Aorta (tissue), 5 donors: ENCODE measurements at regions not wholly inside any gene's neighbourhood (a gene's known extent, or its start where the extent isn't known, plus 50 kb on each side); places are given as distances from the start of the nearest gene placed in this dataset.
A peak's percentile ranks its signal among the peaks of the same experiment; 100 is the strongest.

Experiments
- ATAC-seq: fragments of 200-7000 bp; cut with Tn5 transposase; one replicate; pipeline ENCODE4 v1.9.1; 2022; ENCODE audit warnings: moderate library complexity; ENCODE audit not compliant: low FRiP score
- DNase-seq, 2 donors: peaks; one replicate each; pipeline ENCODE4 v3.0.0-alpha.2; 2020
- H3K27ac ChIP-seq, 2 donors: one replicate each; pipeline ENCODE4 v1.5.1; 2013; ENCODE audit warnings: low read length in 2 of 2, mild to moderate bottlenecking in 2 of 2, moderate library complexity in 2 of 2, control low read depth in 1 of 2, inconsistent platforms in 1 of 2, low read depth in 1 of 2
- H3K27me3 ChIP-seq, 2 donors: one replicate each; pipeline ENCODE4 v1.6.1; 2013; ENCODE audit warnings: control low read depth in 1 of 2, low read length in 1 of 2, mild to moderate bottlenecking in 1 of 2, moderate library complexity in 1 of 2; ENCODE audit not compliant: insufficient read depth in 2 of 2, control insufficient read depth in 1 of 2
- H3K36me3 ChIP-seq, 2 donors: one replicate each; pipeline ENCODE4 v1.6.1; 2013; ENCODE audit warnings: control low read depth in 1 of 2, low read length in 1 of 2, mild to moderate bottlenecking in 1 of 2; ENCODE audit not compliant: insufficient read depth in 2 of 2, control insufficient read depth in 1 of 2
- H3K4me1 ChIP-seq, 2 donors: one replicate each; pipeline ENCODE4 v1.6.1; 2013; ENCODE audit warnings: low read length in 2 of 2, control low read depth in 1 of 2, mild to moderate bottlenecking in 1 of 2, moderate library complexity in 1 of 2; ENCODE audit not compliant: insufficient read depth in 2 of 2, control insufficient read depth in 1 of 2
- H3K4me3 ChIP-seq, 2 donors: one replicate each; pipeline ENCODE4 v1.5.1; 2013; ENCODE audit warnings: low read length in 2 of 2, control low read depth in 1 of 2, mild to moderate bottlenecking in 1 of 2
- H3K9me3 ChIP-seq: one replicate; pipeline ENCODE4 v1.6.1; 2013; ENCODE audit warnings: mild to moderate bottlenecking, low read length; ENCODE audit not compliant: control insufficient read depth
- WGBS, 2 donors: extraction: QIAGEN DNeasy Blood & Tissue Kit; methylation state at CpG; one replicate each; pipeline ENCODE4 v1.1.7; 2013; 5-methylcytosine and 5-hydroxymethylcytosine counted together
- intact Hi-C, 2 donors: fragments of 100-400 bp; cut with DNase I; formaldehyde crosslinking; loops; one replicate each; pipeline versions ENCODE4 v1.14.2 to v1.15.0; 2022
- donor health status: healthy with polysubstance abuse.
- donor health status: Bipolar disorder and iron deficiency.
- donor health status: DM: no; HTN: no; CAD: no.
- donor health status: DM: no; HTN: no; CAD: no.
- donor health status: DM: yes; HTN: yes; CAD: no.

GRCh38 chr6:43947860-43948259 lies 177.8 kb downstream of the VEGFA start:
- 87 to 94% methylated on average over 3 of the region's 3 CpGs for WGBS, 2 donors
- H3K9me3 ChIP-seq: peaks cover 5% of the 10 kb centered on the region
- intact Hi-C loops: no loop called here
- no peaks in the 10 kb centered on the region for H3K4me1 ChIP-seq
- ATAC-seq: no peak
- no peaks in the 10 kb centered on the region for H3K27me3 ChIP-seq
- no peak for DNase-seq
- no peak overlapping the region for H3K27ac ChIP-seq
- no peak overlapping the region for H3K4me3 ChIP-seq
- H3K36me3 ChIP-seq: no peaks in the 10 kb centered on the region

GRCh38 chr6:43946641-43947363 lies 176.8 kb downstream of the VEGFA start:
- intact Hi-C loops: no loop called here
- H3K9me3 ChIP-seq: peaks cover 5% of the 10 kb centered on the region
- H3K27me3 ChIP-seq: no peaks in the 10 kb centered on the region
- H3K4me1 ChIP-seq: no peaks in the 10 kb centered on the region
- no peak overlapping the region for H3K27ac ChIP-seq
- ATAC-seq: no peak
- H3K4me3 ChIP-seq: no peak overlapping the region
- 91 to 95% methylated on average over 4 of the region's 4 CpGs for WGBS, 2 donors
- DNase-seq: no peak
- no peaks in the 10 kb centered on the region for H3K36me3 ChIP-seq

- Histone ChIP-seq H3K27ac (no peak overlapping the region), H3K4me3 (no peak overlapping the region), H3K27me3 (no peaks in the 10 kb centered on the region), H3K36me3 (no peaks in the 10 kb centered on the region), H3K9me3 (peaks cover 5% of the 10 kb centered on the region), H3K4me1 (no peaks in the 10 kb centered on the region)
- no peak for DNase-seq
- intact Hi-C loops: no loop called here
- 87 to 88% methylated on average over 2 of the region's 2 CpGs for WGBS, 2 donors
- ATAC-seq: no peak
Measured at GRCh38 chr6:43945768-43946080, 175.7 kb downstream of the VEGFA start.

- Histone ChIP-seq H3K27ac (no peak overlapping the region), H3K27me3 (no peaks in the 10 kb centered on the region), H3K4me3 (no peak overlapping the region), H3K4me1 (no peaks in the 10 kb centered on the region), H3K9me3 (peaks cover 5% of the 10 kb centered on the region), H3K36me3 (no peaks in the 10 kb centered on the region)
- no peak for DNase-seq
- 70 to 79% methylated on average over 2 of the region's 2 CpGs for WGBS, 2 donors
- ATAC-seq: no peak
- intact Hi-C loops: no loop called here
Measured at GRCh38 chr6:43944908-43945767, 175.1 kb downstream of the VEGFA start.

- peak in 1 of 2 donors; percentile 44 for DNase-seq
- Histone ChIP-seq H3K4me3 (no peak overlapping the region), H3K27me3 (no peaks in the 10 kb centered on the region), H3K36me3 (no peaks in the 10 kb centered on the region), H3K9me3 (peaks cover 5% of the 10 kb centered on the region), H3K27ac (no peak overlapping the region), H3K4me1 (no peaks in the 10 kb centered on the region)
- intact Hi-C loops: no loop called here
- 81 to 83% methylated on average over 6 of the region's 6 CpGs for WGBS, 2 donors
- no peak for ATAC-seq
Measured at GRCh38 chr6:43943781-43944250, 173.8 kb downstream of the VEGFA start.

GRCh38 chr6:43943099-43943766 lies 173.2 kb downstream of the VEGFA start:
- Histone ChIP-seq H3K27me3 (no peaks in the 10 kb centered on the region), H3K36me3 (no peaks in the 10 kb centered on the region), H3K4me3 (no peak overlapping the region), H3K27ac (no peak overlapping the region), H3K4me1 (no peaks in the 10 kb centered on the region), H3K9me3 (peaks cover 5% of the 10 kb centered on the region)
- intact Hi-C loops: no loop called here
- 96 to 98% methylated on average over 5 of the region's 5 CpGs for WGBS, 2 donors
- ATAC-seq: no peak
- peak in 1 of 2 donors; percentile 69 for DNase-seq

GRCh38 chr6:43942616-43943015 lies 172.6 kb downstream of the VEGFA start:
- H3K9me3 ChIP-seq: peaks cover 5% of the 10 kb centered on the region
- no peak overlapping the region for H3K27ac ChIP-seq
- no peaks in the 10 kb centered on the region for H3K36me3 ChIP-seq
- ATAC-seq: no peak
- 88 to 95% methylated on average over 3 of the region's 3 CpGs for WGBS, 2 donors
- intact Hi-C loops: no loop called here
- H3K27me3 ChIP-seq: no peaks in the 10 kb centered on the region
- H3K4me1 ChIP-seq: no peaks in the 10 kb centered on the region
- no peak for DNase-seq
- H3K4me3 ChIP-seq: no peak overlapping the region

GRCh38 chr6:43942011-43942442 lies 172.0 kb downstream of the VEGFA start:
- H3K27ac ChIP-seq: no peak overlapping the region
- intact Hi-C loops: no loop called here
- ATAC-seq: no peak
- no peaks in the 10 kb centered on the region for H3K27me3 ChIP-seq
- no peaks in the 10 kb centered on the region for H3K36me3 ChIP-seq
- H3K4me3 ChIP-seq: no peak overlapping the region
- peak in 1 of 2 donors; percentile 24 for DNase-seq
- peaks cover 5% of the 10 kb centered on the region for H3K9me3 ChIP-seq
- no peaks in the 10 kb centered on the region for H3K4me1 ChIP-seq
- 89 to 93% methylated on average over 5 of the region's 5 CpGs for WGBS, 2 donors
